ENCODE measurements at regions not wholly inside any gene's neighbourhood (a gene's known extent, or its start where the extent isn't known, plus 50 kb on each side); places are given as distances from the start of the nearest gene placed in this dataset.

GRCh38 chr16:52817696-52818095 lies 235.0 kb downstream of the CHD9NB start:
- ATAC-seq (no peak), DNase-seq (ENCODE audit: missing footprints) (no peak)
- intact Hi-C loops (cut with DNase I) = no loop called here

DNA sequence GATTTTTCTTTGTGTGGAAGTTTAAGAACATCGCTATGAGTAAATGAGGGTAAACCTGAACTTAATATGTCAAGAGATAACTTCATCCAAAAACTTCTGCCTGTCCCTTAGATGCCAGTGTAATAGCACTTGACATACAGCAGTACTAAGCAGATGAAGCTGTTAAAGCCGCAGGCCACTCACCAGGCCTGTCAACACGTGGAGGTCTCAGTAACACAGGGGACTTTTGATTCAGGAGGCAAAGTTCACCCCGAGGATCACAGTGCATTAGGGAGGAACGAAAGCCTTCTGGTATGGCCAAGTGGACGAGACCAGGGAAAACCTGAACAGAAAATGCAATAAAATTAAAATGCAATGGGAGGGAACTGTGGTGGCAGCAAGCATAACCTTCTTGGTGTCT lies 235.7 kb downstream of the CHD9NB start:
- ATAC-seq (no peak), DNase-seq (ENCODE audit: missing footprints) (no peak)
- intact Hi-C loops (cut with DNase I) = no loop called here

GRCh38 chr16:52812678-52813556 lies 239.8 kb downstream of the CHD9NB start:
- DNase-seq (ENCODE audit: missing footprints) (no peak), ATAC-seq (no peak)
- intact Hi-C loops (cut with DNase I) = no loop called here

DNA sequence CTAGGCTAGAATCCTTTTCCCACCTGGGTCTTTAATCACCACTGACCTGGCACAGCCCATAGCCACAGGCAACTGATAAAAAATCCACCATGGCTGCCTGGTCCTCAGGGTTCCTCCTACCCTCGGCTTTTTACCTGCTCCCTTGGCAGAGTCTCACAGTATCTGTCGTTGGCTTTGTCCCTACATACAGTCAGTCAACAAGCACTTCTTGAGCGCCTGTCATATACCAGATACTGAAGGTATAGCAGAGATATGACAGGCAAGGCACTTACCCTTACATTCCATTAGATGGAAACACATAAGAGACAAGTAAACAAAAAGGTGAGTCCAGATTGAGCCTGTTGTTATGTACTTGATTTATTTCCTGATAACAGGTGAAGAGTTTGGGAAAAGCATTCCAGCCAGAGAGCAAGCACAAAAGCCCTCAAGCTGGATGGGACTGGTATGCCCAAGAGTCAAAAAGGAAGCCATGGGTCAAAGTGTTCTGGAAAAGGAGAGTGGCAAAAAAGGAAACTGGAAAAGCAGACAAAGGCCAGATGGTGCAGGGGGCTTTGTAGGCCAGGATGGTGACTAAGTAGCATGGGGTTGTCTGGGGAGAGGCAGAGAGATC lies 247.0 kb downstream of the CHD9NB start:
- intact Hi-C loops (cut with DNase I) = no loop called here
- no peak for ATAC-seq
- DNase-seq (ENCODE audit: missing footprints) = no peak

DNA sequence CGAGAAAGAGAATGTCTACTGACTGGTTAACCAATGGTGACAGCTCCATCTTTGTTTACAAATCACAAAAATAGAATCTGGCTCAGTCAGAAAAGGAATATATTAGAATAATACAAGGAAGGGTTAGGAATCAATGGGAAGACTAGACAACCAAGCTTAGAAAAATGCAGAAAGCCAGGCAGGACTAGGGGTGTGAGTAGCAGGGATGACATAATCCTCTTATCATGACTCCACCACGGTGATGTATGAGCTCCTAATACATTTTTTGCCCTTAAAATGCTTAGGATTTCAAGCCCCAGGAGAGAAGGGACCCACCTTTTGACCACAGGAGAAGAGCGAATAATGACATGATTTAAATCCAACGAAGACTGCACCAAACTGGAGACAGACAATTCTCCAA lies 252.3 kb downstream of the CHD9NB start:
- DNase-seq (ENCODE audit: missing footprints) = no peak
- ATAC-seq = no peak
- intact Hi-C loops (cut with DNase I) = no loop called here

GRCh38 chr16:52799149-52799548 lies 252.2 kb upstream of the TOX3 start:
- DNase-seq (ENCODE audit: missing footprints) = no peak
- ATAC-seq = no peak
- intact Hi-C loops (cut with DNase I) = no loop called here

- ATAC-seq (no peak), DNase-seq (ENCODE audit: missing footprints) (no peak)
- intact Hi-C loops (cut with DNase I) = no loop called here
Observed at GRCh38 chr16:52787709-52788108, 240.8 kb upstream of the TOX3 start.

DNA sequence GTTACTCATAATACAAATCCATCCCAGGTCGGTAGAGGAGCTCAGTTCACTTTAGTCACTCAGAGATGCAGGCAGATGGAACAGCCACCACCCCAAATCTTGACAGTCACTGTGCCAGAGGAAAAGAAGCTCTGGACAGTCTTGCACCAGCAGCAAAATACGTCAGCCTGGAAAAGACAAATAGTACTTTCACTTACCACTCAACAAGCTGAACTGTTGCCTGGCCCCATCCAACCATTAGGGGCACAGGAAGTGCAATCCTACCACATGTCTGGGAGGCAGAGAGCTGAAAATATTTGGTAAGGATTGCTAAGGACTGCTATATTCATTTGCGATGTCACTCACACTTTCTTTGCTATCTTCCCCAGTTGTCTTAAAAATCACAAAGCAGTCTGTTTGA lies 239.1 kb upstream of the TOX3 start:
- DNase-seq (ENCODE audit: missing footprints) (no peak), ATAC-seq (no peak)
- intact Hi-C loops (cut with DNase I) = no loop called here

- no peak for ATAC-seq
- intact Hi-C loops (cut with DNase I) = no loop called here
- no peak for DNase-seq (ENCODE audit: missing footprints)
Observed at GRCh38 chr16:52785653-52786052, 238.7 kb upstream of the TOX3 start.

DNA sequence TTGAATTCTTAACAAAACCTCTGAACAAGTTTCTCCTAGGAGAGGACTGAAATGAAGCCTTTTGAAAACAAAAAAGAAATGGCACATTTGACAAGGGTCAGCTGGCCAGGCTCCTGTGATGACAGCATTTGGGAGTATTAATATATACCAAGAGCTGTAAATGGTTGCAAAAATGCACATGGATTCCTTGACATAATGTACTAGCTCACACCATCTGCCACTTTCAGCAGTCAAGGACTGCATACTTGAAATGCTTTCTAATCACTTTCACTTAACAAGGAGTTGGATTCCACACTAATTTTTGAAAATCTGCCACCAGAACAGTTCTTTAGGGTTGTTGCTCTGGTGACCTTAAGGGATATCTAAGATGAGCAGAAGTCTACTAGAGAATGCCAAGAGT lies 236.7 kb upstream of the TOX3 start:
- intact Hi-C loops (cut with DNase I) = no loop called here
- ATAC-seq (no peak), DNase-seq (ENCODE audit: missing footprints) (no peak)

DNA sequence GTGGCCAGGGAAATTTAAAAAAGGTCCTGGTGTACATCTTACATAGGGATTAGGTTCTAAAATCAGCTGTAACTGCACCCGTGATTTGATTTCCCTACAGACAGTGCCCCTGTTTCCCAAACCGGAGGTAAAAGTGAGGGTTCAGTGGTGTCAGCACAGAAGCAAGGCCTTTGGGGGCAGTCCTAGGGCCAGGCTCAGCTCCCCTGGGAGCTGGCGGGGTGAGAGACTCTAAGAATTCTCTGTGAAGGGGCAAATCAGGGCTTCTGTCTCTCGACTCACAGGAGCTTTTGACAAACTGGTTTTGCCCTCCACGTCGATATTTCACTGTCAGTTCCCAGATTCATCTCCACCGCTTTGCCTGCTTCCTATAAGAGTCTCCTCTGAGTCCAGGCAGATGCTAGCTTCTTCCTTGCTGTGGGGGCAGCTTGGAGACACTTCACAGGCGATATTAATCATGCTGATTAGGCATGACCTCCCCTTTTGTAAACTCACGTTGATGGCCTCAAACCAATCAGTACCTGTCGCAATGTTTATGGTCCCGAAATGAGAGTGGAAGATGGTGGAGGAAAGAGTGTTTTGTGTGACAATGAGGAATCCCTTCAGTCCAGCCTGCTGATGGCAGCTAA lies 234.2 kb upstream of the TOX3 start:
- intact Hi-C loops (cut with DNase I) = no loop called here
- DNase-seq (ENCODE audit: missing footprints) (no peak), ATAC-seq (no peak)

DNA sequence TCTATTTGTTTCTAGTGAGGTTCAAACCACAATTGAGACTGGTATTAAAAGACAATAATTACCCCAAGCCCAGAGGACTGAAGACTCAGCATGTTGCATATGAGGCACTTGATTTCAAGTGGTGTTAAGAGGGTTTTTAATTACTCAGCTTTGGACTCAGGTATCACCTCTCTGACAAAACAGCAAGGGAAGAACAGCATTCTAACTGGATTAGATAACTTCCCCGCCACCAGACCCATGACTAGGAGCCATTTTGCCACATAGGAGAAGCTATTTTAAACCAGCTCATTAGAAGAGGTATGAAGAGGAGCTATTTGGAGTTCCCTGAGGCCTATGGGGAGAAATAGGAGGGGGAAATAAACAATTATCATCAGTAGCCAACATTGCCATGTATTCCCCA lies 226.1 kb upstream of the TOX3 start:
- intact Hi-C loops (cut with DNase I) = no loop called here
- ATAC-seq = no peak
- DNase-seq (ENCODE audit: missing footprints) = no peak

DNA sequence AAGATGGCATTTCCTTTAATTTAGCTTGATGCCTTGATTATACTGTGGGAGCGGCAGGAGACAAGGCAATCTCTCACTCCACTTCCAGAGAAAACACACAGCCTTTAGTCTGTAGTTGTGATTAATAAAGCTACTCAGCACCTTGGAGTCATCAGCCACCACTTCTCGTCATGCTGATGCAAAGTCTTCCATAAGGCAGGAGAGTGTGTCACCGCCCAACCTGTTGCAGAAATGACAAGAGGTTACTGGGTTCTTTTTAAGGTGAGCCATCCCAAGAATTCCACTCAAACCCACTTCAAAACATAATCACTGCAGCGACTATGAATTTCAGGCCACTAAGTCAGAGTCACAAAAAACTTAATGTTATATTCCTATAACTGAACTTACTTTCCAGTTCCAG lies 223.9 kb upstream of the TOX3 start:
- DNase-seq (ENCODE audit: missing footprints) (no peak), ATAC-seq (no peak)
- intact Hi-C loops (cut with DNase I) = no loop called here

DNA sequence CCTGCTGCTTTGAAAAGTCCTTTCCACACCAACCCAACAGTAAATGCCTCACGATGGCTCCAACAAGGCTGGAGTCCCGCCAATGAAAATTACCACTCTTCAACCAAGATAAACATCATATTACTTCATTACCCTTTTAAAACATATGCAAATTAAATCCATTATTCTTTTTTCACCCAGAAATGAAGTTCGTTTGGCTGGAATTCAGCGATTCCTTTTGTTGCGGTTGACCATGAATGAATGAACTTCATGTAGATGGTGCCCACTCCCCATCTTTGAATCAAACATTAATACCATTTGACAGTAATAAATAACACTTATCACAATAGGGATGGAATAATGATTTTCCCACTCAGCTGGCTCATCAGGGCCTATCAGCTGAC lies 211.5 kb upstream of the TOX3 start:
- intact Hi-C loops (cut with DNase I) = no loop called here
- DNase-seq (ENCODE audit: missing footprints) (no peak), ATAC-seq (no peak)

DNA sequence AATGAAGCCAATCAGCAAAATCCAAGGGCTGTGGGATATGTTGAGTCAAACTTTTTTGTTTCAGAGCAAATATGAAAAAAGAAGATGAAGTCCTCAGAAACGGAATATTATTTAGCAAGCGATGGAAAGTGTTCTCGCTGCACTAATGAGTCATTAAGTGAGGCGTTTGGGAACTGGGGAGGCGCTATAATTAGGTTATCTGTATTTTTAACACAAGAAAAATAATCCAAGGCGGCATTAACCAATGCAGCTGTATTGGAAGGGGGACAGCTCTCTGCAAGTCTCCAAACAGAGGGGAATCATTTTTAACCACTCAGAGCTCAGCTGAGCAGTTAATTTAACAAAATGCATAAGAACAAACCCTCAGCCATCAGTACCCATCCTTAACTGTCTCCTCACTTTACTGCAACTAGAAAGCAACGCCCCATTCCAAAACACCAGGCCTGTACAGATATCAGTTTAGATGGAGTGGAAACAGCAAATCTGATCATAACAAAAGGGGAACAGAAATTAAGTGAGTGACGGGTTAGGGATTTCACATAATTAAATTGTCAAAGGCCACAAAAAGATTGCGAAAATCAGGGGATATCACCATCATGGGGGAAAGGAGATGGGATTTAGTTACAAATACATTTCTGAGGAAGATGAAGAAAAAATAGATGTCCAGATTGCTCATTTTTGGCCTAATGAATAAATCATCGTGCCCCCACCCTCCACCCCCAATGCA lies 211.0 kb upstream of the TOX3 start:
- no peak for DNase-seq (ENCODE audit: missing footprints)
- intact Hi-C loops (cut with DNase I) = no loop called here
- ATAC-seq = no peak

DNA sequence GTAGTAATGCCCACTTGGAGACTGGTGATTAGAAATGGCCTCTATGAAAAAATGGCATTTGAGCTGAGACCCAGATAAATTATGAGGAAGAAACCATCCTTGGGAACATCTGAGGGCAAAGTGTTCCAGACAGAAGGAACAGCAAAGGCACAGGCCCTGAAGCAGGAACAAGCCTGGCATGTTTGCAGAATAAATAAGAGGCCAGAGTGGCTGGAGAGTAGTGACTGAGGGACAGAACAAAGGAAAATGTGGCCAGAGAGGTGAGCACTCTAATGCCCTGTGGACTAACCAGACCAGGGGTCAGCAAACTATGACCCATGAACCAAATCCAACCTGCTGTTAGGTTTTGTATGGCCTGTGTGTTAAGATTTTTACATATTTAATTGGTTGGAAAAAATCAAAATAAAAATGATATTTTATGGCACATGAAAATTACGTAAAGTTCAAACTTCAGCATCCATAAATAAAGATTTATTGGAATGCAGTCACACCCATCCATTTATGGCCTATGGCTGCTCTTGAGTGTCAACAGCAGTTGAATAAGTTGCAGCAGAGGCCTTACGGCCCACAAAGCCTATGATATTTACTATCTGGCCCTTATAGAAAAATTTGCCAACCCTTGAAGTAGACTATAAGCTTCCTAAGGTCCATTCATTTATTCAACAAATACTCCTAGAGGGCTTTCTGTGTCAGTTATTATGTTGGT lies 210.0 kb upstream of the TOX3 start:
- ATAC-seq (no peak), DNase-seq (ENCODE audit: missing footprints) (no peak)
- intact Hi-C loops (cut with DNase I) = no loop called here

DNA sequence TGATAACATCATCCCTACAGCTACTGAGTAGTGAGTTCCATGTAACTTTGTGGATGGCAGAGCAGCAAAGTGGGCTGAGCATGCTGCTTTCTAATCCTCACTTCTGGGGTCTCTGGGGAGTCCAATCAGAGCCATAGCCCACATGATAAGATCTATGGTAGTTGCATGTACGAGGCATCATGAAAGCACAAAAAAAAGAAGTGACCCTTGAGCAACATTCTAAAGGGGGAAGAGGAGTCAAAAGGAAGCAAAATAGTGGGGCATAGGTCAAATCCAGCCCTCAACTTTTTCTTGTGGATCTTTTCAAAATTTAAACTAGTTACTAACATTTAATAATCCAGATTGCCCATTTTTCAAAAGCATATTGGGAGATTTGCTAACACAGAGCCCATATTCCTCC lies 208.5 kb upstream of the TOX3 start:
- no peak for DNase-seq (ENCODE audit: missing footprints)
- intact Hi-C loops (cut with DNase I) = no loop called here
- ATAC-seq = no peak

GRCh38 chr16:52751035-52751434 lies 204.1 kb upstream of the TOX3 start:
- DNase-seq (ENCODE audit: missing footprints) = no peak
- intact Hi-C loops (cut with DNase I) = no loop called here
- no peak for ATAC-seq

DNA sequence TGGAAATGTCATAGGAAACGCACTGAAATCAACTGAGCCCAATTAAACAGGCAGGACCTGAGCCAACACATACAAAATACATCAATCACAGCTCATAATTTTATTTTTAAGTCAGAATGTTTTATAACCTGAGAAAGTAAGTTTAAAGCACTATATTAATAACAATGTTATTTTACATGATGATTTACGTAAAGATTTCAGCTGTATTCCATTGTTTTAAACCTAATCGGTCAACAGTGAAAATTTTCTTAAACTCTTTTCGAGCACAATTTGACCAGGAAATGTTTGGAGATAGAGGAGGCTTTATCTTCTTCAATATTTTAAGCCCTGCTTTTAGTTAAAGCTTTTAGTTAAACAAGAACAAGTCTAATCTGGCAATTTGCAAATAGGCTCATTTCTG lies 201.8 kb upstream of the TOX3 start:
- DNase-seq (ENCODE audit: missing footprints) (no peak), ATAC-seq (no peak)
- intact Hi-C loops (cut with DNase I) = no loop called here

All from Right ventricle myocardium inferior (tissue), 1 donor.